HepG2 (cell line): ENCODE measurements at regions not wholly inside any gene's neighbourhood (a gene's known extent, or its start where the extent isn't known, plus 50 kb on each side); places are given as distances from the start of the nearest gene placed in this dataset.

Experiments
- CAMTA2 ChIP-seq: sonication (generic); formaldehyde crosslinking; IDR thresholded peaks from 2 replicates; pipeline ENCODE4 v1.4.0; 2020; ENCODE audit warnings: mild to moderate bottlenecking, missing genetic modification reagents, borderline replicate concordance
- CBX5 ChIP-seq: sonication (generic); formaldehyde crosslinking; IDR thresholded peaks from 2 replicates; pipeline ENCODE4 v1.4.0; 2020; ENCODE audit warnings: missing genetic modification reagents, borderline replicate concordance
- EP300 ChIP-seq, 3 experiments: sonication (generic) in 1 of 3; formaldehyde crosslinking in 1 of 3; IDR thresholded peaks; 2 replicates each; pipeline versions ENCODE4 v1.5.1 to v1.6.1; 2011 to 2020; ENCODE audit warnings: low read depth in 2 of 3, low read length in 2 of 3, borderline replicate concordance in 1 of 3, improper control_type of control experiment in 1 of 3, mild to moderate bottlenecking in 1 of 3, missing genetic modification reagents in 1 of 3, moderate library complexity in 1 of 3
- MTF2 ChIP-seq: sonication (generic); formaldehyde crosslinking; IDR thresholded peaks from 2 replicates; pipeline ENCODE4 v1.5.0; 2020; ENCODE audit warnings: missing genetic modification reagents, borderline replicate concordance
- REL ChIP-seq: sonication (generic); formaldehyde crosslinking; conservative IDR thresholded peaks from 2 replicates; pipeline ENCODE4 v1.8.0; 2022; ENCODE audit warnings: mild to moderate bottlenecking, missing genetic modification reagents, moderate library complexity
- RNF2 ChIP-seq: fragments of 450-650 bp; conservative IDR thresholded peaks from 2 replicates; pipeline ENCODE4 v1.6.1; 2016; ENCODE audit warnings: low read depth
- SMARCC2 ChIP-seq: fragments of 450-650 bp; IDR thresholded peaks from 2 replicates; pipeline ENCODE4 v1.6.1; 2017; ENCODE audit warnings: antibody characterized with exemption, mild to moderate bottlenecking
- SMC3 ChIP-seq: IDR thresholded peaks from 2 replicates; pipeline ENCODE4 v1.6.1; 2011; ENCODE audit warnings: low read length, improper control_type of control experiment
- SOX13 ChIP-seq, 3 experiments: fragments of 450-650 bp in 1 of 3; sonication (generic) in 1 of 3; formaldehyde crosslinking in 1 of 3; IDR thresholded peaks in 2 of 3; conservative IDR thresholded peaks in 1 of 3; 2 replicates each; pipeline versions ENCODE4 v1.5.0 to v1.6.1; 2016 to 2020; ENCODE audit warnings: antibody characterized with exemption in 1 of 3, mild to moderate bottlenecking in 1 of 3, missing compliant biosample characterization in 1 of 3, missing genetic modification reagents in 1 of 3, moderate library complexity in 1 of 3
- TCF7L2 ChIP-seq: IDR thresholded peaks from 2 replicates; pipeline ENCODE4 v1.6.1; 2011; ENCODE audit warnings: mild to moderate bottlenecking, low read depth, low read length, moderate library complexity
- ZBTB8A ChIP-seq: sonication (generic); formaldehyde crosslinking; IDR thresholded peaks from 2 replicates; pipeline ENCODE4 v1.4.0; 2020; ENCODE audit warnings: mild to moderate bottlenecking, low read depth, missing genetic modification reagents, borderline replicate concordance
- ZNF136 ChIP-seq: sonication (generic); formaldehyde crosslinking; IDR thresholded peaks from 2 replicates; pipeline ENCODE4 v1.8.1; 2022; ENCODE audit warnings: low read depth, mild to moderate bottlenecking, moderate library complexity, missing genetic modification reagents
- ZNF207 ChIP-seq: fragments of 450-650 bp; IDR thresholded peaks from 2 replicates; pipeline ENCODE4 v1.6.1; 2016; ENCODE audit warnings: antibody characterized with exemption, borderline replicate concordance
- ZNF230 ChIP-seq: sonication (generic); formaldehyde crosslinking; IDR thresholded peaks from 2 replicates; pipeline ENCODE4 v1.4.0; 2020; ENCODE audit warnings: mild to moderate bottlenecking, missing genetic modification reagents
- ZNF746 ChIP-seq: sonication (generic); formaldehyde crosslinking; IDR thresholded peaks from 2 replicates; pipeline ENCODE4 v1.8.0; 2022; ENCODE audit warnings: mild to moderate bottlenecking, missing genetic modification reagents
- ZNF776 ChIP-seq: sonication (generic); formaldehyde crosslinking; IDR thresholded peaks from 2 replicates; pipeline ENCODE4 v1.4.0; 2020; ENCODE audit warnings: mild to moderate bottlenecking, missing genetic modification reagents
- ZNF850 ChIP-seq: sonication (generic); formaldehyde crosslinking; conservative IDR thresholded peaks from 2 replicates; pipeline ENCODE4 v1.9.0; 2021; ENCODE audit warnings: mild to moderate bottlenecking, missing genetic modification reagents
- ZSCAN22 ChIP-seq: sonication (generic); formaldehyde crosslinking; IDR thresholded peaks from 2 replicates; pipeline ENCODE4 v1.4.0; 2020; ENCODE audit warnings: mild to moderate bottlenecking, missing genetic modification reagents
- TF ChIP-seq, protein P1 (sequence below): sonication (generic); formaldehyde crosslinking; conservative IDR thresholded peaks from 2 replicates; pipeline ENCODE4 v1.8.0; 2022; ENCODE audit warnings: mild to moderate bottlenecking, moderate library complexity, missing genetic modification reagents
- TF ChIP-seq, protein P2 (sequence below): sonication (generic); formaldehyde crosslinking; IDR thresholded peaks from 2 replicates; pipeline ENCODE4 v1.4.0; 2020; ENCODE audit warnings: mild to moderate bottlenecking, missing genetic modification reagents
- TF ChIP-seq, protein P3 (sequence below): sonication (generic); formaldehyde crosslinking; IDR thresholded peaks from 2 replicates; pipeline ENCODE4 v1.5.0; 2020; ENCODE audit warnings: mild to moderate bottlenecking, missing genetic modification reagents, moderate library complexity
- TF ChIP-seq, protein P4 (sequence below): sonication (generic); formaldehyde crosslinking; conservative IDR thresholded peaks from 2 replicates; pipeline ENCODE4 v1.4.0; 2020; ENCODE audit warnings: missing genetic modification reagents
- TF ChIP-seq, protein P5 (sequence below): conservative IDR thresholded peaks from 2 replicates; pipeline ENCODE4 v1.6.1; 2018; ENCODE audit warnings: missing genetic modification reagents

DNA sequence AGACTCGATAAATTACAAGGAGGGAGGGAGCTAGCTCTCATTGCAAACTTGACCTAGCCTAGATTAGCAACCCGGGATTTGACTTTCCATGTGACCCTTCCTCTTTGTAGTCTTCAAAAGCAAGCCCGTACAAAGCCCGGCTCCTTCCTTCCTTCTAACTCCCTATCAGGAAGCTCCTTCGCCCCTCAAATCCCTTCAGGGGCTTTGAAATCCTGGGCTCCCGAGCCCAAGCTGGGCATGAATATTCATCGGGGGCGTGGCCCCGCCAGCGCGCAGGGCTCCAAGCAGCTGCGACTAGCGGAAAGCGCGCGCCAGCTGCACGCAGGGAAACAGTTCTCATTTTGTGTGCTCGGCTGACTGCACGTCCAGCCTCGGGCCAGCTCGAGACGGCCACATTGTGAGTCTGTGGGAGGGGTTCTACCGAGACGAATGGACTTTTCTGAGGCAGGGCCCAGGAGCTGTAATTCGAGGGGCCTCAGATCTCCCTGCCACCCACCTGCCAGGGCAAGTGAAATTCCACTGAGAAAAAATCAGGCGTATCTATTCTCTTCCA, 84.0 kb upstream of the PELI1 start (continued):
- peak; percentile 21; the same call in 1 of the 2 replicates for TF ChIP-seq CBX5 (CRISPR knock-in tag)
- no peak for TF ChIP-seq ZSCAN22
- TF ChIP-seq, protein P1, sequence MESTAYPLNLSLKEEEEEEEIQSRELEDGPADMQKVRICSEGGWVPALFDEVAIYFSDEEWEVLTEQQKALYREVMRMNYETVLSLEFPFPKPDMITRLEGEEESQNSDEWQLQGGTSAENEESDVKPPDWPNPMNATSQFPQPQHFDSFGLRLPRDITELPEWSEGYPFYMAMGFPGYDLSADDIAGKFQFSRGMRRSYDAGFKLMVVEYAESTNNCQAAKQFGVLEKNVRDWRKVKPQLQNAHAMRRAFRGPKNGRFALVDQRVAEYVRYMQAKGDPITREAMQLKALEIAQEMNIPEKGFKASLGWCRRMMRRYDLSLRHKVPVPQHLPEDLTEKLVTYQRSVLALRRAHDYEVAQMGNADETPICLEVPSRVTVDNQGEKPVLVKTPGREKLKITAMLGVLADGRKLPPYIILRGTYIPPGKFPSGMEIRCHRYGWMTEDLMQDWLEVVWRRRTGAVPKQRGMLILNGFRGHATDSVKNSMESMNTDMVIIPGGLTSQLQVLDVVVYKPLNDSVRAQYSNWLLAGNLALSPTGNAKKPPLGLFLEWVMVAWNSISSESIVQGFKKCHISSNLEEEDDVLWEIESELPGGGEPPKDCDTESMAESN (CRISPR knock-in tag): peak; percentile 58; the same call in 1 of the 2 replicates
- no peak for TF ChIP-seq REL (CRISPR knock-in tag)
- TF ChIP-seq, protein P2, sequence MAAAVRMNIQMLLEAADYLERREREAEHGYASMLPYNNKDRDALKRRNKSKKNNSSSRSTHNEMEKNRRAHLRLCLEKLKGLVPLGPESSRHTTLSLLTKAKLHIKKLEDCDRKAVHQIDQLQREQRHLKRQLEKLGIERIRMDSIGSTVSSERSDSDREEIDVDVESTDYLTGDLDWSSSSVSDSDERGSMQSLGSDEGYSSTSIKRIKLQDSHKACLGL: no peak
- TF ChIP-seq SMC3: no peak
- TF ChIP-seq ZNF776 (CRISPR knock-in tag): no peak
- TF ChIP-seq SOX13 (IDR thresholded peaks at IDR 0.05): no peak
- TF ChIP-seq SOX13 (CRISPR knock-in tag; conservative IDR thresholded peaks at IDR 0.05 in 1 of 2, IDR thresholded peaks at IDR 0.05 in 1 of 2): peak in 1 of 2 experiments; percentile 4; a peak in 1 of 4 replicates
- TF ChIP-seq, protein P3, sequence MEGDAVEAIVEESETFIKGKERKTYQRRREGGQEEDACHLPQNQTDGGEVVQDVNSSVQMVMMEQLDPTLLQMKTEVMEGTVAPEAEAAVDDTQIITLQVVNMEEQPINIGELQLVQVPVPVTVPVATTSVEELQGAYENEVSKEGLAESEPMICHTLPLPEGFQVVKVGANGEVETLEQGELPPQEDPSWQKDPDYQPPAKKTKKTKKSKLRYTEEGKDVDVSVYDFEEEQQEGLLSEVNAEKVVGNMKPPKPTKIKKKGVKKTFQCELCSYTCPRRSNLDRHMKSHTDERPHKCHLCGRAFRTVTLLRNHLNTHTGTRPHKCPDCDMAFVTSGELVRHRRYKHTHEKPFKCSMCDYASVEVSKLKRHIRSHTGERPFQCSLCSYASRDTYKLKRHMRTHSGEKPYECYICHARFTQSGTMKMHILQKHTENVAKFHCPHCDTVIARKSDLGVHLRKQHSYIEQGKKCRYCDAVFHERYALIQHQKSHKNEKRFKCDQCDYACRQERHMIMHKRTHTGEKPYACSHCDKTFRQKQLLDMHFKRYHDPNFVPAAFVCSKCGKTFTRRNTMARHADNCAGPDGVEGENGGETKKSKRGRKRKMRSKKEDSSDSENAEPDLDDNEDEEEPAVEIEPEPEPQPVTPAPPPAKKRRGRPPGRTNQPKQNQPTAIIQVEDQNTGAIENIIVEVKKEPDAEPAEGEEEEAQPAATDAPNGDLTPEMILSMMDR: 0 out of 2 replicates have a peak, but pooled peaks have one; percentile 11
- no peak for TF ChIP-seq ZBTB8A (CRISPR knock-in tag)
- TF ChIP-seq ZNF746 (CRISPR knock-in tag): no peak
- TF ChIP-seq ZNF230 (CRISPR knock-in tag): no peak
- TF ChIP-seq ZNF136 (CRISPR knock-in tag): no peak
- TF ChIP-seq, protein P4, sequence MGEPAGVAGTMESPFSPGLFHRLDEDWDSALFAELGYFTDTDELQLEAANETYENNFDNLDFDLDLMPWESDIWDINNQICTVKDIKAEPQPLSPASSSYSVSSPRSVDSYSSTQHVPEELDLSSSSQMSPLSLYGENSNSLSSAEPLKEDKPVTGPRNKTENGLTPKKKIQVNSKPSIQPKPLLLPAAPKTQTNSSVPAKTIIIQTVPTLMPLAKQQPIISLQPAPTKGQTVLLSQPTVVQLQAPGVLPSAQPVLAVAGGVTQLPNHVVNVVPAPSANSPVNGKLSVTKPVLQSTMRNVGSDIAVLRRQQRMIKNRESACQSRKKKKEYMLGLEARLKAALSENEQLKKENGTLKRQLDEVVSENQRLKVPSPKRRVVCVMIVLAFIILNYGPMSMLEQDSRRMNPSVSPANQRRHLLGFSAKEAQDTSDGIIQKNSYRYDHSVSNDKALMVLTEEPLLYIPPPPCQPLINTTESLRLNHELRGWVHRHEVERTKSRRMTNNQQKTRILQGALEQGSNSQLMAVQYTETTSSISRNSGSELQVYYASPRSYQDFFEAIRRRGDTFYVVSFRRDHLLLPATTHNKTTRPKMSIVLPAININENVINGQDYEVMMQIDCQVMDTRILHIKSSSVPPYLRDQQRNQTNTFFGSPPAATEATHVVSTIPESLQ: no peak
- TF ChIP-seq CAMTA2 (CRISPR knock-in tag): no peak
- peak; percentile 61; the same call in 1 of the 2 replicates for TF ChIP-seq RNF2
- no peak for TF ChIP-seq SMARCC2
- no peak for TF ChIP-seq ZNF850 (CRISPR knock-in tag)
- no peak for TF ChIP-seq TCF7L2
- no peak for TF ChIP-seq ZNF207
- TF ChIP-seq EP300 (IDR thresholded peaks at IDR 0.05; ENCODE audit: low read depth in 2 of 2, low read length in 2 of 2): no peak
- TF ChIP-seq EP300 (CRISPR knock-in tag; IDR thresholded peaks at IDR 0.05; ENCODE audit: borderline replicate concordance): no peak
- TF ChIP-seq, protein P5, sequence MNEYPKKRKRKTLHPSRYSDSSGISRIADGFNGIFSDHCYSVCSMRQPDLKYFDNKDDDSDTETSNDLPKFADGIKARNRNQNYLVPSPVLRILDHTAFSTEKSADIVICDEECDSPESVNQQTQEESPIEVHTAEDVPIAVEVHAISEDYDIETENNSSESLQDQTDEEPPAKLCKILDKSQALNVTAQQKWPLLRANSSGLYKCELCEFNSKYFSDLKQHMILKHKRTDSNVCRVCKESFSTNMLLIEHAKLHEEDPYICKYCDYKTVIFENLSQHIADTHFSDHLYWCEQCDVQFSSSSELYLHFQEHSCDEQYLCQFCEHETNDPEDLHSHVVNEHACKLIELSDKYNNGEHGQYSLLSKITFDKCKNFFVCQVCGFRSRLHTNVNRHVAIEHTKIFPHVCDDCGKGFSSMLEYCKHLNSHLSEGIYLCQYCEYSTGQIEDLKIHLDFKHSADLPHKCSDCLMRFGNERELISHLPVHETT (CRISPR knock-in tag): no peak
- TF ChIP-seq MTF2: no peak
